ENCODE measurements at regions not wholly inside any gene's neighbourhood (a gene's known extent, or its start where the extent isn't known, plus 50 kb on each side); places are given as distances from the start of the nearest gene placed in this dataset.

DNA sequence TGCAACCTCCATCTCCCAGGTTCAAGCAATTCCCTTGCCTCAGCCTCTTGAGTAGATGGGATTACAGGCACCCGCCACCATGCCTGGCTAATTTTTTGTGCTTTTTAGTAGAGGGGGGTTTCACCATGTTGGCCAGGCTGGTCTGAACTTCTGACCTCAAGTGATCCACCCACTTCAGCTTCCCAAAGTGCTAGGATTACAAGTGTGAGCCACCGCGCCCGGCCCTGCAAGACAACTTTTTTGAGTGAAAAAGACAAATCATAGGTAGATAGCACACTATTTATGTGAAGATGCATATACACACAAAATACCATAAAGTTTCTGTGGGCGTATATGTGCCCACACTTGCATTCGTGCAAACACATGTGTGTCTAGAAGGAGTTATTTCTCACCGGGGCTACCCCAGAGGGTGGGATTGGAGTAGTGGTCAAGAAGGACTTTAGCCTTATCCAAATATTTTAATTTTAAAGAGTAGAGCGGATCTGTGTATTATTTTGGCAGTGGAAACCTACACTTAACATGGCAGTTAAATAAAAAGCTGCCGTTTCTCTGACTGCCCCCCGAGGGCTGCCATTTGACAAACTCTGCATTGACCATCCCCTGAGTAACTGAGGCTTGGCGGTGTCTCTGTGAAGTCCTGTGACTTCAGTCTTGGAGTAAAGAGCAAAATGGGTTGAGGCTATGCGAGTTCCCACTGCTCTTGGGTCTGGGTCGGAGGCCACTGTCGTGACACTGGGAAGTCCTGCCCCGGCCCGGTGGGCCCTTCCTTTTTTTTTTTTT, 93.4 kb upstream of the PTCH1 start:
- Histone ChIP-seq H3K9me1 (ENCODE audit: insufficient read depth, low read length) (no peaks in the 10 kb centered on the region), H4K20me1 (ENCODE audit: insufficient read depth, low read length) (no peaks in the 10 kb centered on the region), H3K14ac (replicated peaks; ENCODE audit: low read depth, low read length) (no peak overlapping the region), H2AK5ac (ENCODE audit: low read depth, low read length) (no peak overlapping the region), H3K4me1 (ENCODE audit: control insufficient read depth, insufficient read depth, low read length) (no peaks in the 10 kb centered on the region), H4K8ac (ENCODE audit: low read depth in 2 of 2, low read length in 2 of 2) (no peak overlapping the region), H4K5ac (ENCODE audit: low read depth, low read length) (no peak overlapping the region), H3K36me3 (ENCODE audit: control insufficient read depth, insufficient read depth, low read length) (no peaks in the 10 kb centered on the region), H3K4me2 (ENCODE audit: low read depth, low read length) (no peak overlapping the region), H2BK120ac (ENCODE audit: low read depth, low read length) (no peak overlapping the region), H2AK9ac (replicated peaks; ENCODE audit: low read depth, low read length, poor library complexity) (no peak overlapping the region), H3K4me3 (ENCODE audit: insufficient read depth, low read depth, low read length) (no peak overlapping the region), H2BK20ac (ENCODE audit: low read depth, low read length) (no peak overlapping the region), H2AFZ (replicated peaks; ENCODE audit: low read length, poor library complexity) (no peak overlapping the region), H3K79me1 (ENCODE audit: low read depth in 1 of 2, low read length in 2 of 2) (no peaks in the 10 kb centered on the region), H2BK15ac (ENCODE audit: low read depth, low read length) (no peak overlapping the region), H3K4ac (ENCODE audit: low read depth, low read length) (no peak overlapping the region), H3K23ac (ENCODE audit: low read depth, low read length) (no peak overlapping the region), H3K27me3 (ENCODE audit: control insufficient read depth, insufficient read depth, low read length) (no peaks in the 10 kb centered on the region; the same call in 1 of the 2 replicates), H4K91ac (ENCODE audit: insufficient read depth, low read depth, low read length) (no peak overlapping the region), H3K9ac (ENCODE audit: low read depth, low read length) (no peak overlapping the region), H3K18ac (ENCODE audit: low read depth, low read length) (no peak overlapping the region), H3K56ac (ENCODE audit: extremely low read depth, insufficient read depth, low read length) (no peak overlapping the region), H2BK5ac (ENCODE audit: low read depth, low read length, poor library complexity, severe bottlenecking) (no peak overlapping the region), H3K9me3 (ENCODE audit: control insufficient read depth, insufficient read depth, low read length) (peaks cover 6% of the 10 kb centered on the region; the same call in 1 of the 2 replicates), H3K27ac (ENCODE audit: insufficient read depth, low read length) (no peak overlapping the region)
- dilution Hi-C loops (cut with HindIII; ENCODE audit: low sequenced_read_pairs, unreplicated experiment), result no loop called here
- no peak for ATAC-seq (ENCODE audit: low read depth)
- intact Hi-C loops (cut with micrococcal nuclease), result no loop called here
- WGBS, 2 experiments (ENCODE audit: extremely low coverage in 2 of 2, insufficient read length in 1 of 2), result 60% methylated on average over 1 of the region's 16 CpGs; no CpG with 5 or more reads in 1 of the 2 experiments
- TF ChIP-seq RCOR1 (IDR thresholded peaks at IDR 0.05; ENCODE audit: insufficient replicate concordance, low read length) (no peak), POLR2A (IDR thresholded peaks at IDR 0.05; ENCODE audit: low read depth, low read length) (no peak), MAZ (IDR thresholded peaks at IDR 0.05; ENCODE audit: borderline replicate concordance, low read depth, low read length) (no peak), CEBPB (IDR thresholded peaks at IDR 0.05; ENCODE audit: low read depth, low read length) (no peak), CHD1 (IDR thresholded peaks at IDR 0.05; ENCODE audit: low read depth, low read length) (no peak), MXI1 (IDR thresholded peaks at IDR 0.05; ENCODE audit: borderline replicate concordance, low read depth, low read length) (no peak)
- ChIA-PET POLR2A (ENCODE audit: unreplicated experiment) (no interaction called here), CTCF (interaction anchor here (0.6 kb wide), 1 partner anchor 15 kb away, joined by 3 read pairs; no protein-coding TSS in a partner anchor)
- no peak for DNase-seq
- in situ Hi-C loops (cut with MboI; ENCODE audit: low sequenced_read_pairs), result no loop called here
- no TSS peak for BruUV-seq (replicated peaks)
